ENCODE measurements at regions not wholly inside any gene's neighbourhood (a gene's known extent, or its start where the extent isn't known, plus 50 kb on each side); places are given as distances from the start of the nearest gene placed in this dataset.

DNA sequence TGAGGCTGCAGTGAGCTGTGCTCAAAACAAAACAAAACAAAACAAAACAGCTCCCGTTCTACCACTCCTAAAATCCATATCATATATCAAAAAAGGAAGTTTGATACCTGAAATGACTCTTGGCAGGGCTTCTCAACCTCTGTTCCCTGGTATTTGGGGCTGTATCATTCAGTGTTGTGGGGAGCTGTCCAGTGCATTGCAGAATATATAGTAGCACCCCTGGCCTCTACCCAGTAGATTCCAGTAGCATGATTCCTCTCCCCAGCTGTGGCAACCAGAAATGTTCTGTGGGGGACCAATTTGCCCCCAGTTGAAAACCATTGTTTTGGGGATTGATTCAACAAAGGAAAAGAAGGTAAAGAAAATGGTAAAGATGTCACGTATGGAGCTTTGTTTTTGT, 238.9 kb downstream of the PRL start:
- Histone ChIP-seq H2BK120ac (ENCODE audit: insufficient read depth, low read length, poor library complexity) (no peak overlapping the region), H3K4ac (ENCODE audit: low read depth, low read length) (no peak overlapping the region), H4K91ac (ENCODE audit: low read depth, low read length) (no peak overlapping the region), H3K27me3 (ENCODE audit: insufficient read depth, low read length) (no peaks in the 10 kb centered on the region), H2AFZ (ENCODE audit: insufficient read depth, low read length, poor library complexity) (no peak overlapping the region), H2AK5ac (ENCODE audit: low read length) (no peak overlapping the region), H3K79me2 (ENCODE audit: control insufficient read depth, insufficient read depth, low read length, poor library complexity) (no peaks in the 10 kb centered on the region), H2BK12ac (ENCODE audit: low read length) (no peak overlapping the region), H3K18ac (ENCODE audit: low read length) (no peak overlapping the region), H3K4me3 (ENCODE audit: low read depth, low read length) (no peak overlapping the region), H3K9me3 (ENCODE audit: insufficient read depth, low read depth, low read length) (no peaks in the 10 kb centered on the region), H3K14ac (ENCODE audit: low read length) (no peak overlapping the region), H3K27ac (ENCODE audit: low read depth, low read length) (no peak overlapping the region), H3K23ac (ENCODE audit: low read length) (no peak overlapping the region), H2BK5ac (ENCODE audit: low read depth, low read length, poor library complexity) (no peak overlapping the region), H3K36me3 (ENCODE audit: control insufficient read depth in 1 of 2, insufficient read depth in 2 of 2, low read length in 2 of 2) (peaks cover 8 to 10% of the 10 kb centered on the region in 2 experiments), H4K8ac (ENCODE audit: low read depth, low read length) (no peak overlapping the region), H3K9ac (ENCODE audit: low read length) (no peak overlapping the region), H3K4me2 (ENCODE audit: low read length) (no peak overlapping the region), H3K79me1 (ENCODE audit: low read length) (peaks cover 2% of the 10 kb centered on the region), H3K4me1 (ENCODE audit: control insufficient read depth in 1 of 2, insufficient read depth in 2 of 2, low read length in 2 of 2) (no peaks in the 10 kb centered on the region), H4K12ac (ENCODE audit: low read depth, low read length) (no peak overlapping the region)
- WGBS (ENCODE audit: extremely low coverage, insufficient coverage, insufficient read length), result no CpG with 5 or more reads among the region's 2 CpGs
- no peak for DNase-seq

DNA sequence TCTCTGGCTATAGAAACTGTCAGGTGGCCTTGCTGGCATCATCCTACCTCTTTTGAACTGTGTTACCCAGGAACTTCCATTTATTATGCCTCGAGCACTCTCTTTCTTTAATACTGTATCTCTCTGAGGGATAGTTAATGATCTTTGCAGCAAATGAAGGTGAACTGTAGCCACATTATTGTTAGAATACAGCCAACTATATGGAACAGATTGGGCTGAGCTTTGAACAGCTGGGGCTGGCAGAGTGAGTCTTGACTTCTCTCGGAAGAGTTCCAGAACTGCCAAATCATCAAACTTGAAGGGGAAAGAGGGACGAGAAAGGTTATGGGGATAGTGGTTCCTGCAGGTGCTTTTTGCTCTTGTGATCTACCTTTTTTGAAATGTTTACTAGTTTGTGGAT, 237.7 kb downstream of the PRL start:
- no peak overlapping the region for H2AFZ ChIP-seq (ENCODE audit: insufficient read depth, low read length, poor library complexity)
- no peak overlapping the region for H2AK5ac ChIP-seq (ENCODE audit: low read length)
- H3K79me1 ChIP-seq (ENCODE audit: low read length), result peaks cover 2% of the 10 kb centered on the region
- H3K9me3 ChIP-seq (ENCODE audit: insufficient read depth, low read depth, low read length), result no peaks in the 10 kb centered on the region
- H4K8ac ChIP-seq (ENCODE audit: low read depth, low read length), result no peak overlapping the region
- no peak overlapping the region for H4K91ac ChIP-seq (ENCODE audit: low read depth, low read length)
- H3K18ac ChIP-seq (ENCODE audit: low read length), result no peak overlapping the region
- WGBS (ENCODE audit: extremely low coverage, insufficient coverage, insufficient read length), result no CpG with 5 or more reads among the region's 3 CpGs
- no peak overlapping the region for H3K9ac ChIP-seq (ENCODE audit: low read length)
- no peak overlapping the region for H2BK12ac ChIP-seq (ENCODE audit: low read length)
- no peak for DNase-seq
- H3K4me1 ChIP-seq (ENCODE audit: control insufficient read depth in 1 of 2, insufficient read depth in 2 of 2, low read length in 2 of 2), result no peaks in the 10 kb centered on the region
- no peaks in the 10 kb centered on the region for H3K79me2 ChIP-seq (ENCODE audit: control insufficient read depth, insufficient read depth, low read length, poor library complexity)
- H2BK5ac ChIP-seq (ENCODE audit: low read depth, low read length, poor library complexity), result no peak overlapping the region
- H2BK120ac ChIP-seq (ENCODE audit: insufficient read depth, low read length, poor library complexity), result no peak overlapping the region
- H3K4me3 ChIP-seq (ENCODE audit: low read depth, low read length), result no peak overlapping the region
- no peak overlapping the region for H3K27ac ChIP-seq (ENCODE audit: low read depth, low read length)
- no peak overlapping the region for H3K23ac ChIP-seq (ENCODE audit: low read length)
- no peak overlapping the region for H3K4ac ChIP-seq (ENCODE audit: low read depth, low read length)
- no peaks in the 10 kb centered on the region for H3K27me3 ChIP-seq (ENCODE audit: insufficient read depth, low read length)
- no peak overlapping the region for H3K4me2 ChIP-seq (ENCODE audit: low read length)
- H3K36me3 ChIP-seq (ENCODE audit: control insufficient read depth in 1 of 2, insufficient read depth in 2 of 2, low read length in 2 of 2), result peaks cover 13 to 15% of the 10 kb centered on the region in 2 experiments
- no peak overlapping the region for H4K12ac ChIP-seq (ENCODE audit: low read depth, low read length)
- H3K14ac ChIP-seq (ENCODE audit: low read length), result no peak overlapping the region

DNA sequence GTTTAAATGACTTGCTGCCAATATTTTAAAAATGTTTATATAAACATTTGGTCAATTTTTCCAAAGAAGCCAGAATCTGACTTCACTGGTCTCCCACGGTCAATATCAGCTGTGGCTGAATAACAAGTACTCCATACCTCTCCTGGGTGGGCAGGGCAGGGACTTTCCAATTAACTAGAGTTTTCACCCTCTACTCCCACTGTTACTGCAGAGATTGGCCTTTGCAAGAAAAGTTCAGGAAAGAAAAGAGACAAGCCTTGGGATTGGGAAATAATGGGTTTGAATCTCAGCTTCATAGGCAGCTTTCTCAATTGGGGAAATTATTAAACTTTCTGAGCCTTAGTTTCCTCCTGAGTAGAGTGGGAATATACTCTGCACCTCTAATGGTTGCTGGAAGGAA, 236.9 kb downstream of the PRL start:
- no peak overlapping the region for H2AFZ ChIP-seq (ENCODE audit: insufficient read depth, low read length, poor library complexity)

DNA sequence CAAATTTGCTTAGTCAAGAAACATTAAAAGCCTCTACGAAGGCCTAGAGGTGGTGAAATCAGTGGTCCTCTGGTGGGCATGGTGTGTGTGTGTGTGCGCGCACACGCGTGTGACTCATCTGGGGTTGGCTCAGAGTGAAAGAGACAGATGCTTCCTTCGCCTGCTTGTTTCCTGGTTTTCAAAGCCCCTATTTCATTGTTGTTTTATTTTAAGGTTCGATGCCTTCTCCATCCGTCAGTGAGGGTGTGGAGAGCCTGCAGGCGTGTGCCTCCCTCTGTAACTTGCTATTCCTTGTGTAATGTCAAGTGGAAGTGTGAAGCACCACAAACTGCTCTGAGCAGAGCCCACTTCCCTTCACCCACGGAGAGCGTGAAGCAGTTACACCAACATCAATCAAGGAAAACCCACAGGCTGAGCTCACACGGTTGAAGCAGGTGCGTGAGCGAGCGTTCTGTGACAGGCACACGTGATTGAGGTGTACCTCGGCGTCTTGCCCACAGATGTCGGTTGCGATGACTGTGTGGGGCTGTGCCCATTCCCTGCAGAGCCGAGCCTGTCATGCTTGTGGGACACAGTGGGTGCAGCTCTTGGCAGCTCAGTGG, 233.9 kb downstream of the PRL start:
- no peak overlapping the region for H3K4me2 ChIP-seq (ENCODE audit: low read length)
- no peak overlapping the region for H3K4me3 ChIP-seq (ENCODE audit: low read depth, low read length)
- no peak overlapping the region for H2AK5ac ChIP-seq (ENCODE audit: low read length)
- no peak overlapping the region for H4K12ac ChIP-seq (ENCODE audit: low read depth, low read length)
- H3K27me3 ChIP-seq (ENCODE audit: insufficient read depth, low read length), result no peaks in the 10 kb centered on the region
- H3K9me3 ChIP-seq (ENCODE audit: insufficient read depth, low read depth, low read length), result no peaks in the 10 kb centered on the region
- H2AFZ ChIP-seq (ENCODE audit: insufficient read depth, low read length, poor library complexity), result no peak overlapping the region
- no peak overlapping the region for H2BK5ac ChIP-seq (ENCODE audit: low read depth, low read length, poor library complexity)
- H2BK120ac ChIP-seq (ENCODE audit: insufficient read depth, low read length, poor library complexity), result no peak overlapping the region
- no peak overlapping the region for H4K91ac ChIP-seq (ENCODE audit: low read depth, low read length)
- H3K79me1 ChIP-seq (ENCODE audit: low read length), result peaks cover 2% of the 10 kb centered on the region
- H3K36me3 ChIP-seq (ENCODE audit: control insufficient read depth in 1 of 2, insufficient read depth in 2 of 2, low read length in 2 of 2), result peaks cover 7 to 9% of the 10 kb centered on the region in 2 experiments
- no peak overlapping the region for H3K14ac ChIP-seq (ENCODE audit: low read length)
- no peak overlapping the region for H2BK12ac ChIP-seq (ENCODE audit: low read length)
- H3K4ac ChIP-seq (ENCODE audit: low read depth, low read length), result no peak overlapping the region
- H3K4me1 ChIP-seq (ENCODE audit: control insufficient read depth in 1 of 2, insufficient read depth in 2 of 2, low read length in 2 of 2), result no peaks in the 10 kb centered on the region
- no peak overlapping the region for H3K23ac ChIP-seq (ENCODE audit: low read length)
- no peak overlapping the region for H3K18ac ChIP-seq (ENCODE audit: low read length)
- no CpG with 5 or more reads among the region's 21 CpGs for WGBS (ENCODE audit: extremely low coverage, insufficient coverage, insufficient read length)
- DNase-seq, result no peak
- no peak overlapping the region for H3K9ac ChIP-seq (ENCODE audit: low read length)
- H4K8ac ChIP-seq (ENCODE audit: low read depth, low read length), result no peak overlapping the region
- H3K27ac ChIP-seq (ENCODE audit: low read depth, low read length), result no peak overlapping the region
- H3K79me2 ChIP-seq (ENCODE audit: control insufficient read depth, insufficient read depth, low read length, poor library complexity), result no peaks in the 10 kb centered on the region

More for the DNA sequence above, 236.9 kb downstream of the PRL start:
- Histone ChIP-seq H4K8ac (ENCODE audit: low read depth, low read length) (no peak overlapping the region), H3K27me3 (ENCODE audit: insufficient read depth, low read length) (no peaks in the 10 kb centered on the region), H3K4me1 (ENCODE audit: control insufficient read depth in 1 of 2, insufficient read depth in 2 of 2, low read length in 2 of 2) (no peaks in the 10 kb centered on the region), H3K23ac (ENCODE audit: low read length) (no peak overlapping the region), H2BK5ac (ENCODE audit: low read depth, low read length, poor library complexity) (no peak overlapping the region), H3K4me3 (ENCODE audit: low read depth, low read length) (no peak overlapping the region), H2BK12ac (ENCODE audit: low read length) (no peak overlapping the region), H3K4ac (ENCODE audit: low read depth, low read length) (no peak overlapping the region), H3K14ac (ENCODE audit: low read length) (no peak overlapping the region), H4K91ac (ENCODE audit: low read depth, low read length) (no peak overlapping the region), H2BK120ac (ENCODE audit: insufficient read depth, low read length, poor library complexity) (no peak overlapping the region), H3K4me2 (ENCODE audit: low read length) (no peak overlapping the region), H3K9ac (ENCODE audit: low read length) (no peak overlapping the region), H3K79me1 (ENCODE audit: low read length) (peaks cover 2% of the 10 kb centered on the region), H3K79me2 (ENCODE audit: control insufficient read depth, insufficient read depth, low read length, poor library complexity) (no peaks in the 10 kb centered on the region), H3K27ac (ENCODE audit: low read depth, low read length) (no peak overlapping the region), H3K18ac (ENCODE audit: low read length) (no peak overlapping the region), H4K12ac (ENCODE audit: low read depth, low read length) (no peak overlapping the region), H3K9me3 (ENCODE audit: insufficient read depth, low read depth, low read length) (no peaks in the 10 kb centered on the region), H3K36me3 (ENCODE audit: control insufficient read depth in 1 of 2, insufficient read depth in 2 of 2, low read length in 2 of 2) (peaks cover 13 to 15% of the 10 kb centered on the region in 2 experiments), H2AK5ac (ENCODE audit: low read length) (no peak overlapping the region)
- no peak for DNase-seq
- WGBS (ENCODE audit: extremely low coverage, insufficient coverage, insufficient read length), result no CpG with 5 or more reads among the region's 1 CpG

Measured in trophoblast cell (in vitro differentiated cells and primary cell).